H9 (cell line): ENCODE measurements at regions not wholly inside any gene's neighbourhood (a gene's known extent, or its start where the extent isn't known, plus 50 kb on each side); places are given as distances from the start of the nearest gene placed in this dataset.

Source experiments
- DNase-seq: peaks from one replicate; pipeline ENCODE4 v3.0.0-alpha.2; 2017
- H2AFZ ChIP-seq: one replicate; pipeline ENCODE4 v1.6.1; 2013; ENCODE audit warnings: mild to moderate bottlenecking, low read length, control low read depth, moderate library complexity
- H2AK5ac ChIP-seq: 2 replicates; pipeline ENCODE4 v1.6.1; 2013; ENCODE audit warnings: low read length, control low read depth, mixed read lengths; ENCODE audit not compliant: insufficient read length
- H2BK120ac ChIP-seq: one replicate; pipeline ENCODE4 v1.6.1; 2013; ENCODE audit warnings: low read depth, mild to moderate bottlenecking, low read length, control low read depth, inconsistent platforms; ENCODE audit not compliant: poor library complexity, severe bottlenecking
- H2BK12ac ChIP-seq: 2 replicates; pipeline ENCODE4 v1.6.1; 2013; ENCODE audit warnings: low read length, control low read depth, mixed read lengths, low read depth; ENCODE audit not compliant: insufficient read length
- H2BK15ac ChIP-seq: 2 replicates; pipeline ENCODE4 v1.6.1; 2013; ENCODE audit warnings: low read depth, low read length, control low read depth
- H2BK20ac ChIP-seq: one replicate; pipeline ENCODE4 v1.6.1; 2013; ENCODE audit warnings: low read depth, mild to moderate bottlenecking, low read length, control low read depth, inconsistent platforms; ENCODE audit not compliant: poor library complexity, severe bottlenecking
- H2BK5ac ChIP-seq: 2 replicates; pipeline ENCODE4 v1.6.1; 2013; ENCODE audit warnings: low read length, control low read depth, mixed read lengths; ENCODE audit not compliant: insufficient read length
- H3K14ac ChIP-seq: 2 replicates; pipeline ENCODE4 v1.6.1; 2013; ENCODE audit warnings: low read length, control low read depth; ENCODE audit not compliant: insufficient read depth
- H3K18ac ChIP-seq: 2 replicates; pipeline ENCODE4 v1.6.1; 2013; ENCODE audit warnings: low read depth, mild to moderate bottlenecking, mixed read lengths, low read length, control low read depth; ENCODE audit not compliant: insufficient read length
- H3K23ac ChIP-seq: 2 replicates; pipeline ENCODE4 v1.6.1; 2013; ENCODE audit warnings: low read length, control low read depth, mixed read lengths, low read depth; ENCODE audit not compliant: insufficient read length
- H3K23me2 ChIP-seq: 2 replicates; pipeline ENCODE4 v1.6.1; 2013; ENCODE audit warnings: low read depth, mild to moderate bottlenecking, mixed read lengths, low read length, control low read depth; ENCODE audit not compliant: insufficient read length, poor library complexity, severe bottlenecking
- H3K27ac ChIP-seq: 2 replicates; pipeline ENCODE4 v1.5.1; 2013; ENCODE audit warnings: low read length, control low read depth, mixed read lengths, low read depth; ENCODE audit not compliant: insufficient read length
- H3K27me3 ChIP-seq: 2 replicates; pipeline ENCODE4 v1.6.1; 2013; ENCODE audit warnings: low read length, control low read depth, inconsistent platforms; ENCODE audit not compliant: insufficient read depth
- H3K4ac ChIP-seq: 2 replicates; pipeline ENCODE4 v1.6.1; 2013; ENCODE audit warnings: low read depth, mild to moderate bottlenecking, control low read depth, inconsistent platforms, low read length, moderate library complexity
- H3K4me1 ChIP-seq: 2 replicates; pipeline ENCODE4 v1.6.1; 2013; ENCODE audit warnings: low read length, control low read depth, inconsistent platforms; ENCODE audit not compliant: insufficient read depth
- H3K4me2 ChIP-seq: 2 replicates; pipeline ENCODE4 v1.6.1; 2013; ENCODE audit warnings: low read length, control low read depth, mixed read lengths; ENCODE audit not compliant: insufficient read length, insufficient read depth
- H3K56ac ChIP-seq: 2 replicates; pipeline ENCODE4 v1.6.1; 2013; ENCODE audit warnings: low read depth, mild to moderate bottlenecking, mixed read lengths, low read length, control low read depth; ENCODE audit not compliant: insufficient read length
- H3K79me1 ChIP-seq: 2 replicates; pipeline ENCODE4 v1.6.1; 2013; ENCODE audit warnings: low read depth, mild to moderate bottlenecking, moderate library complexity, low read length, control low read depth, inconsistent platforms; ENCODE audit not compliant: insufficient read depth, poor library complexity, severe bottlenecking
- H3K79me2 ChIP-seq: 2 replicates; pipeline ENCODE4 v1.6.1; 2013; ENCODE audit warnings: low read length, control low read depth, inconsistent platforms; ENCODE audit not compliant: insufficient read depth
- H3K9ac ChIP-seq: 2 replicates; pipeline ENCODE4 v1.6.1; 2013; ENCODE audit warnings: low read length, control low read depth, mixed read lengths; ENCODE audit not compliant: insufficient read length; ENCODE audit errors: extremely low read depth
- H3K9me3 ChIP-seq: one replicate; pipeline ENCODE4 v1.6.1; 2013; ENCODE audit warnings: low read depth, low read length, inconsistent platforms; ENCODE audit not compliant: control insufficient read depth
- H3T11ph ChIP-seq: one replicate; pipeline ENCODE4 v1.6.1; 2013; ENCODE audit warnings: mild to moderate bottlenecking, low read length, control low read depth, inconsistent platforms
- H4K20me1 ChIP-seq: one replicate; pipeline ENCODE4 v1.6.1; 2013; ENCODE audit not compliant: control insufficient read depth, insufficient read length, insufficient read depth
- H4K5ac ChIP-seq: 2 replicates; pipeline ENCODE4 v1.6.1; 2013; ENCODE audit warnings: low read depth, mild to moderate bottlenecking, mixed read lengths, low read length, control low read depth; ENCODE audit not compliant: insufficient read length
- H4K8ac ChIP-seq: replicated peaks from 2 replicates; pipeline ENCODE4 v1.6.1; 2013; ENCODE audit warnings: low read length, control low read depth, mixed read lengths, low read depth; ENCODE audit not compliant: insufficient read length
- H4K91ac ChIP-seq: 2 replicates; pipeline ENCODE4 v1.6.1; 2013; ENCODE audit warnings: low read depth, mild to moderate bottlenecking, moderate library complexity, mixed read lengths, low read length, control low read depth; ENCODE audit not compliant: insufficient read length
- H3K27ac Mint-ChIP-seq, 3 experiments: 2 replicates in 2 of 3; 3 replicates in 1 of 3; pipeline ENCODE4 v1.8.0; 2020 to 2021; ENCODE audit warnings: mixed read lengths in 3 of 3, mild to moderate bottlenecking in 1 of 3, moderate library complexity in 1 of 3
- H3K27me3 Mint-ChIP-seq: 2 replicates; pipeline ENCODE4 v1.8.0; 2021; ENCODE audit warnings: low read depth, mild to moderate bottlenecking, moderate library complexity, mixed read lengths
- H3K36me3 Mint-ChIP-seq, 3 experiments: 2 replicates in 2 of 3; 3 replicates in 1 of 3; pipeline ENCODE4 v1.8.0; 2020 to 2021; ENCODE audit warnings: low read depth in 3 of 3, mixed read lengths in 3 of 3; ENCODE audit not compliant: insufficient read depth in 1 of 3
- H3K4me1 Mint-ChIP-seq, 2 experiments: 2 replicates each; pipeline ENCODE4 v1.8.0; 2020; ENCODE audit warnings: mixed read lengths in 2 of 2
- H3K4me3 Mint-ChIP-seq, 2 experiments: 2 replicates in 1 of 2; 3 replicates in 1 of 2; pipeline ENCODE4 v1.8.0; 2020 to 2021; ENCODE audit warnings: mild to moderate bottlenecking in 2 of 2, mixed read lengths in 2 of 2, moderate library complexity in 1 of 2
- H3K9me3 Mint-ChIP-seq, 2 experiments: 2 replicates in 1 of 2; 3 replicates in 1 of 2; pipeline ENCODE4 v1.8.0; 2020; ENCODE audit warnings: mild to moderate bottlenecking in 2 of 2, mixed read lengths in 2 of 2, moderate library complexity in 1 of 2
- CTCF ChIP-seq: fragments of 200-600 bp; sonication (generic); conservative IDR thresholded peaks from 3 replicates; pipeline ENCODE4 v1.8.0; 2021; ENCODE audit warnings: antibody characterized with exemption, mild to moderate bottlenecking
- WGBS: extraction: QIAGEN DNeasy Blood & Tissue Kit; methylation state at CpG from one replicate; pipeline ENCODE4 v1.1.7; 2013; ENCODE audit warnings: missing lambda C conversion rate, low lambda C conversion rate, mixed read lengths; ENCODE audit not compliant: insufficient read length; ENCODE audit errors: extremely low coverage; 5-methylcytosine and 5-hydroxymethylcytosine counted together

GRCh38 chr5:35488791-35489190 is 128.9 kb upstream of the SPEF2 start:
- Histone ChIP-seq H3K4me2 (no peak overlapping the region), H4K20me1 (no peaks in the 10 kb centered on the region), H4K5ac (no peak overlapping the region), H3K23me2 (no peaks in the 10 kb centered on the region), H3K56ac (no peak overlapping the region), H3K9me3 (no peaks in the 10 kb centered on the region), H3K27ac (no peak overlapping the region), H3K4ac (no peak overlapping the region), H2AK5ac (no peak overlapping the region), H3K79me2 (no peaks in the 10 kb centered on the region), H4K91ac (no peak overlapping the region), H3K18ac (no peak overlapping the region), H2BK120ac (no peak overlapping the region), H3K4me1 (no peaks in the 10 kb centered on the region; the same call in 1 of the 2 replicates), H3T11ph (no peak overlapping the region), H3K27me3 (no peaks in the 10 kb centered on the region), H2BK15ac (no peak overlapping the region), H2AFZ (no peak overlapping the region), H3K79me1 (no peaks in the 10 kb centered on the region), H2BK12ac (no peak overlapping the region), H3K14ac (no peak overlapping the region), H2BK5ac (no peak overlapping the region), H2BK20ac (no peak overlapping the region), H3K23ac (no peak overlapping the region), H3K9ac (no peak overlapping the region), H4K8ac (no peak overlapping the region)
- Mint-ChIP-seq H3K36me3 (no peaks in the 10 kb centered on the region), H3K4me1 (peaks cover 10 to 11% of the 10 kb centered on the region in 2 experiments), H3K27me3 (no peaks in the 10 kb centered on the region), H3K9me3 (no peaks in the 10 kb centered on the region), H3K4me3 (no peak overlapping the region), H3K27ac (no peak overlapping the region)
- WGBS: no CpG with 5 or more reads among the region's 3 CpGs
- no peak for DNase-seq
- no peak for TF ChIP-seq CTCF
